A549 (cell line): ENCODE measurements at regions not wholly inside any gene's neighbourhood (a gene's known extent, or its start where the extent isn't known, plus 50 kb on each side); places are given as distances from the start of the nearest gene placed in this dataset.

Experiments
- ATAC-seq, 2 experiments: fragments of 200-7000 bp in 1 of 2; fragments of >200 bp in 1 of 2; cut with Nextera tagmentation in 1 of 2; cut with Tn5 transposase in 1 of 2; 3 replicates each; pipeline versions ENCODE4 v1.8.0 to v1.9.1; 2018 to 2020; ENCODE audit warnings: mild to moderate bottlenecking in 1 of 2, moderate library complexity in 1 of 2
- CTCF ChIA-PET: fragments of 300-600 bp; sonication (Branson Sonifier 250); formaldehyde crosslinking; extraction: SDS; loops from one replicate; lab custom pipeline; 2021; ENCODE audit warnings: antibody characterized with exemption, inconsistent platforms; lab: Yijun Ruan, JAX
- POLR2A ChIA-PET: fragments of 350-600 bp; formaldehyde crosslinking; extraction: SDS; loops from one replicate; lab custom pipeline; 2021; ENCODE audit warnings: antibody characterized with exemption, inconsistent platforms; lab: Yijun Ruan, JAX
- DNase-seq, 2 experiments: peaks; one replicate each; pipeline versions ENCODE4 v3.0.0 to v3.0.0-alpha.2; 2011 to 2016; ENCODE audit warnings: low read depth in 1 of 2, low spot score in 1 of 2
- FAIRE-seq: peaks from 2 replicates; lab custom pipeline; 2011; peaks lifted over from hg19 to GRCh38; lab: Jason Lieb, UNC
- H3K27ac ChIP-seq, 2 experiments: fragments of >200 bp; sonication (Bioruptor Twin); formaldehyde crosslinking; 3 replicates each; pipeline ENCODE4 v1.5.1; 2016 to 2017
- H3K4me1 ChIP-seq: fragments of >200 bp; sonication (Bioruptor Twin); formaldehyde crosslinking; 3 replicates; pipeline ENCODE4 v1.6.1; 2016
- H3K4me2 ChIP-seq: fragments of >200 bp; sonication (Bioruptor Twin); formaldehyde crosslinking; 3 replicates; pipeline ENCODE4 v1.6.1; 2016
- H3K4me3 ChIP-seq: fragments of >200 bp; sonication (Bioruptor Twin); formaldehyde crosslinking; 3 replicates; pipeline ENCODE4 v1.5.1; 2016
- H3K9me3 ChIP-seq: fragments of >200 bp; sonication (Bioruptor Twin); formaldehyde crosslinking; 3 replicates; pipeline ENCODE4 v1.6.1; 2016
- BHLHE40 ChIP-seq: IDR thresholded peaks from 2 replicates; pipeline ENCODE4 v1.6.1; 2012; ENCODE audit warnings: low read depth, low read length, inconsistent platforms
- CBX2 ChIP-seq: fragments of 200-600 bp; sonication (generic); IDR thresholded peaks from 2 replicates; pipeline ENCODE4 v1.6.1; 2016; ENCODE audit warnings: low read depth, mild to moderate bottlenecking, borderline replicate concordance
- CBX8 ChIP-seq: fragments of 200-600 bp; sonication (generic); IDR thresholded peaks from 2 replicates; pipeline ENCODE4 v1.6.1; 2016
- CHD2 ChIP-seq: fragments of 150-350 bp; IDR thresholded peaks from 2 replicates; pipeline ENCODE4 v1.6.1; 2014; ENCODE audit warnings: low read length; ENCODE audit not compliant: partially characterized antibody
- CTCF ChIP-seq: fragments of >200 bp; sonication (Bioruptor Twin); formaldehyde crosslinking; IDR thresholded peaks from 3 replicates; pipeline ENCODE4 v1.5.1; 2016
- EP300 ChIP-seq, 2 experiments: fragments of >200 bp; sonication (Bioruptor Twin); formaldehyde crosslinking; IDR thresholded peaks; 2 replicates in 1 of 2; 3 replicates in 1 of 2; pipeline ENCODE4 v1.6.1; 2016 to 2017
- ESRRA ChIP-seq: fragments of 150-350 bp; IDR thresholded peaks from 2 replicates; pipeline ENCODE4 v1.6.1; 2014; ENCODE audit warnings: mild to moderate bottlenecking, low read length, borderline replicate concordance
- HES2 ChIP-seq: fragments of >200 bp; sonication (Bioruptor Twin); formaldehyde crosslinking; IDR thresholded peaks from 2 replicates; pipeline ENCODE4 v1.6.1; 2016
- HEYL ChIP-seq: fragments of 250-450 bp; sonication (Bioruptor Pico); IDR thresholded peaks from 2 replicates; pipeline ENCODE4 v1.8.0; 2021; ENCODE audit warnings: mild to moderate bottlenecking, moderate library complexity
- HMGXB4 ChIP-seq: fragments of 250-450 bp; sonication (Bioruptor Pico); IDR thresholded peaks from 2 replicates; pipeline ENCODE4 v1.5.0; 2021; ENCODE audit warnings: mild to moderate bottlenecking, moderate library complexity, borderline replicate concordance
- HOXB13 ChIP-seq: fragments of 250-450 bp; sonication (Bioruptor Pico); IDR thresholded peaks from 2 replicates; pipeline ENCODE4 v1.5.0; 2020; ENCODE audit warnings: low read depth, mild to moderate bottlenecking, moderate library complexity
- HOXB5 ChIP-seq: fragments of 250-450 bp; sonication (Bioruptor Pico); IDR thresholded peaks from 2 replicates; pipeline ENCODE4 v1.5.0; 2020; ENCODE audit warnings: mild to moderate bottlenecking, moderate library complexity
- JUN ChIP-seq, 2 experiments: fragments of >200 bp; sonication (Bioruptor Twin); formaldehyde crosslinking; IDR thresholded peaks; 2 replicates in 1 of 2; 3 replicates in 1 of 2; pipeline ENCODE4 v1.6.1; 2016 to 2017
- JUNB ChIP-seq: fragments of >200 bp; sonication (Bioruptor Twin); formaldehyde crosslinking; IDR thresholded peaks from 2 replicates; pipeline ENCODE4 v1.6.1; 2016
- KDM1A ChIP-seq: fragments of 200-600 bp; sonication (generic); IDR thresholded peaks from 2 replicates; pipeline ENCODE4 v1.6.1; 2016; ENCODE audit warnings: low read depth, mild to moderate bottlenecking
- MAFK ChIP-seq: fragments of 450-650 bp; IDR thresholded peaks from 2 replicates; pipeline ENCODE4 v1.6.1; 2014; ENCODE audit not compliant: partially characterized antibody
- MYC ChIP-seq: IDR thresholded peaks from 2 replicates; pipeline ENCODE4 v1.6.1; 2012; ENCODE audit warnings: mild to moderate bottlenecking, inconsistent platforms, low read length, improper control_type of control experiment, borderline replicate concordance
- NFE2L2 ChIP-seq: fragments of 150-350 bp; conservative IDR thresholded peaks from 2 replicates; pipeline ENCODE4 v1.6.1; 2014; ENCODE audit warnings: low read length
- NPAS2 ChIP-seq: fragments of 250-450 bp; sonication (Bioruptor Pico); IDR thresholded peaks from 2 replicates; pipeline ENCODE4 v1.8.0; 2022; ENCODE audit warnings: mild to moderate bottlenecking, moderate library complexity, borderline replicate concordance
- PBX3 ChIP-seq: IDR thresholded peaks from 2 replicates; pipeline ENCODE4 v1.6.1; 2012
- PHF8 ChIP-seq: fragments of 200-600 bp; sonication (generic); IDR thresholded peaks from 2 replicates; pipeline ENCODE4 v1.6.1; 2016; ENCODE audit warnings: low read depth, mild to moderate bottlenecking, antibody characterized with exemption, moderate library complexity, borderline replicate concordance
- RAD21 ChIP-seq, 2 experiments: fragments of >200 bp in 1 of 2; sonication (Bioruptor Twin) in 1 of 2; formaldehyde crosslinking in 1 of 2; IDR thresholded peaks in 1 of 2; conservative IDR thresholded peaks in 1 of 2; 2 replicates in 1 of 2; 3 replicates in 1 of 2; pipeline ENCODE4 v1.6.1; 2012 to 2018; ENCODE audit warnings: inconsistent platforms in 1 of 2
- RCOR1 ChIP-seq: fragments of 150-350 bp; IDR thresholded peaks from 2 replicates; pipeline ENCODE4 v1.6.1; 2014; ENCODE audit warnings: antibody characterized with exemption, low read length, low read depth
- REST ChIP-seq: fragments of 200-600 bp; sonication (generic); IDR thresholded peaks from 2 replicates; pipeline ENCODE4 v1.6.1; 2016; ENCODE audit warnings: antibody characterized with exemption, mild to moderate bottlenecking, moderate library complexity
- RFX5 ChIP-seq: fragments of 450-650 bp; IDR thresholded peaks from 2 replicates; pipeline ENCODE4 v1.7.1; 2014; ENCODE audit warnings: antibody characterized with exemption, mild to moderate bottlenecking, moderate library complexity
- SMC3 ChIP-seq: fragments of >200 bp; sonication (Bioruptor Twin); formaldehyde crosslinking; IDR thresholded peaks from 3 replicates; pipeline ENCODE4 v1.6.1; 2018; ENCODE audit warnings: inconsistent platforms
- TFCP2L1 ChIP-seq: fragments of 250-450 bp; sonication (Bioruptor Pico); IDR thresholded peaks from 2 replicates; pipeline ENCODE4 v1.5.0; 2021; ENCODE audit warnings: mild to moderate bottlenecking
- ZC3H11A ChIP-seq: fragments of 450-650 bp; IDR thresholded peaks from 2 replicates; pipeline ENCODE4 v1.6.1; 2014; ENCODE audit warnings: antibody characterized with exemption, mild to moderate bottlenecking
- ZFP36 ChIP-seq: fragments of 450-650 bp; IDR thresholded peaks from 2 replicates; pipeline ENCODE4 v1.6.1; 2014; ENCODE audit warnings: borderline replicate concordance; ENCODE audit not compliant: partially characterized antibody
- ZSCAN20 ChIP-seq: fragments of 250-450 bp; sonication (Bioruptor Pico); IDR thresholded peaks from 2 replicates; pipeline ENCODE4 v1.8.0; 2022; ENCODE audit warnings: mild to moderate bottlenecking, moderate library complexity
- WGBS: methylation state at CpG from one replicate; pipeline ENCODE4 v1.1.6; 2017; ENCODE audit errors: missing lambda C conversion rate; 5-methylcytosine and 5-hydroxymethylcytosine counted together

- Histone ChIP-seq H3K4me3 (no peak overlapping the region), H3K9me3 (peaks cover 9% of the 10 kb centered on the region; the same call in 2 of the 3 replicates), H3K27ac (no peak overlapping the region), H3K4me2 (no peak overlapping the region), H3K4me1 (no peaks in the 10 kb centered on the region)
- TF ChIP-seq RAD21 (conservative IDR thresholded peaks at IDR 0.05 in 1 of 2, IDR thresholded peaks at IDR 0.05 in 1 of 2) (no peak), BHLHE40 (no peak), NFE2L2 (no peak), ZFP36 (no peak), HEYL (CRISPR knock-in tag) (no peak), CHD2 (no peak), HMGXB4 (CRISPR knock-in tag) (no peak), MAFK (no peak), RFX5 (no peak), PHF8 (no peak), HOXB13 (CRISPR knock-in tag) (no peak), RCOR1 (no peak), JUNB (no peak), TFCP2L1 (CRISPR knock-in tag) (no peak), ESRRA (no peak), PBX3 (no peak), ZC3H11A (no peak), CBX2 (no peak)
- POLR2A ChIA-PET, result no interaction called here
- DNase-seq (no peak), ATAC-seq (no peak), FAIRE-seq (no peak)
- CTCF ChIA-PET, result no interaction called here
- WGBS, result 3% methylated on average over 3 of the region's 3 CpGs
Observed at GRCh38 chr22:47437636-47438035, 675.2 kb downstream of the TBC1D22A start.

- POLR2A ChIA-PET, result no interaction called here
- H3K27ac ChIP-seq, result no peak overlapping the region
- H3K4me2 ChIP-seq, result no peak overlapping the region
- no peak for ATAC-seq
- CTCF ChIA-PET, result no interaction called here
- TF ChIP-seq SMC3 (no peak), NFE2L2 (no peak), NPAS2 (CRISPR knock-in tag) (no peak), HOXB5 (CRISPR knock-in tag) (no peak), EP300 (IDR thresholded peaks at IDR 0.05) (no peak), REST (no peak), CTCF (no peak), HES2 (no peak), ESRRA (no peak), RFX5 (no peak), CHD2 (no peak), CBX8 (no peak), JUN (IDR thresholded peaks at IDR 0.05) (no peak), PBX3 (no peak), MYC (no peak), ZSCAN20 (no peak), CBX2 (no peak), KDM1A (no peak)
- peaks cover 9% of the 10 kb centered on the region; the same call in 2 of the 3 replicates for H3K9me3 ChIP-seq
- no peak for FAIRE-seq
- H3K4me1 ChIP-seq, result no peaks in the 10 kb centered on the region
- 56% methylated on average over 2 of the region's 2 CpGs for WGBS
- no peak overlapping the region for H3K4me3 ChIP-seq
- no peak for DNase-seq
Observed at GRCh38 chr22:47437110-47437509, 674.7 kb downstream of the TBC1D22A start.
